ENCODE measurements at regions not wholly inside any gene's neighbourhood (a gene's known extent, or its start where the extent isn't known, plus 50 kb on each side); places are given as distances from the start of the nearest gene placed in this dataset.

- no peaks in the 10 kb centered on the region for H3K27me3 ChIP-seq (ENCODE audit: control insufficient read depth in 1 of 2, insufficient read depth in 2 of 2, low read length in 2 of 2)
- no peaks in the 10 kb centered on the region for H3K36me3 ChIP-seq (ENCODE audit: control insufficient read depth in 2 of 2, insufficient read depth in 2 of 2, low read length in 1 of 2)
- H3K27ac ChIP-seq (ENCODE audit: low read depth in 2 of 2, low read length in 1 of 2), result no peak overlapping the region
- H3K4me1 ChIP-seq (ENCODE audit: control insufficient read depth in 2 of 2, insufficient read depth in 2 of 2, low read length in 1 of 2), result no peaks in the 10 kb centered on the region
- peaks cover 0 to 2% of the 10 kb centered on the region in 2 donors for H3K9me3 ChIP-seq (ENCODE audit: control insufficient read depth in 2 of 2, insufficient read depth in 1 of 2, low read depth in 1 of 2, low read length in 1 of 2)
- H3K4me3 ChIP-seq (ENCODE audit: low read depth in 1 of 2, low read length in 2 of 2), result no peak overlapping the region
- 84 to 85% methylated on average over 3 of the region's 3 CpGs for WGBS, 2 donors
These were observed 171.7 kb upstream of the TBX3 start for GRCh38 chr12:114855678-114856077.

GRCh38 chr12:114852976-114853529 lies 169.1 kb upstream of the TBX3 start:
- H3K27ac ChIP-seq (ENCODE audit: low read depth in 2 of 2, low read length in 1 of 2), result no peak overlapping the region
- H3K4me3 ChIP-seq (ENCODE audit: low read depth in 1 of 2, low read length in 2 of 2), result no peak overlapping the region
- 69 to 72% methylated on average over 10 of the region's 10 CpGs for WGBS, 2 donors

GRCh38 chr12:114851981-114852380 lies 168.0 kb upstream of the TBX3 start:
- no peaks in the 10 kb centered on the region for H3K4me1 ChIP-seq (ENCODE audit: control insufficient read depth in 2 of 2, insufficient read depth in 2 of 2, low read length in 1 of 2)
- no peaks in the 10 kb centered on the region for H3K27me3 ChIP-seq (ENCODE audit: control insufficient read depth in 1 of 2, insufficient read depth in 2 of 2, low read length in 2 of 2)
- no peak overlapping the region for H3K4me3 ChIP-seq (ENCODE audit: low read depth in 1 of 2, low read length in 2 of 2)
- no peaks in the 10 kb centered on the region for H3K36me3 ChIP-seq (ENCODE audit: control insufficient read depth in 2 of 2, insufficient read depth in 2 of 2, low read length in 1 of 2)
- 74 to 84% methylated on average over 7 of the region's 7 CpGs for WGBS, 2 donors
- H3K27ac ChIP-seq (ENCODE audit: low read depth in 2 of 2, low read length in 1 of 2), result no peak overlapping the region
- H3K9me3 ChIP-seq (ENCODE audit: control insufficient read depth in 2 of 2, insufficient read depth in 1 of 2, low read depth in 1 of 2, low read length in 1 of 2), result peaks cover 0 to 2% of the 10 kb centered on the region in 2 donors

More at GRCh38 chr12:114852976-114853529, 169.1 kb upstream of the TBX3 start:
- no peaks in the 10 kb centered on the region for H3K4me1 ChIP-seq (ENCODE audit: control insufficient read depth in 2 of 2, insufficient read depth in 2 of 2, low read length in 1 of 2)
- no peaks in the 10 kb centered on the region for H3K36me3 ChIP-seq (ENCODE audit: control insufficient read depth in 2 of 2, insufficient read depth in 2 of 2, low read length in 1 of 2)
- H3K27me3 ChIP-seq (ENCODE audit: control insufficient read depth in 1 of 2, insufficient read depth in 2 of 2, low read length in 2 of 2), result no peaks in the 10 kb centered on the region
- peaks cover 0 to 2% of the 10 kb centered on the region in 2 donors for H3K9me3 ChIP-seq (ENCODE audit: control insufficient read depth in 2 of 2, insufficient read depth in 1 of 2, low read depth in 1 of 2, low read length in 1 of 2)

- H3K27me3 ChIP-seq (ENCODE audit: control insufficient read depth in 1 of 2, insufficient read depth in 2 of 2, low read length in 2 of 2), result no peaks in the 10 kb centered on the region
- no peaks in the 10 kb centered on the region for H3K4me1 ChIP-seq (ENCODE audit: control insufficient read depth in 2 of 2, insufficient read depth in 2 of 2, low read length in 1 of 2)
- H3K4me3 ChIP-seq (ENCODE audit: low read depth in 1 of 2, low read length in 2 of 2), result no peak overlapping the region
- no peak overlapping the region for H3K27ac ChIP-seq (ENCODE audit: low read depth in 2 of 2, low read length in 1 of 2)
- no peaks in the 10 kb centered on the region for H3K36me3 ChIP-seq (ENCODE audit: control insufficient read depth in 2 of 2, insufficient read depth in 2 of 2, low read length in 1 of 2)
- 81 to 85% methylated on average over 7 of the region's 7 CpGs for WGBS, 2 donors
- peaks cover 0 to 2% of the 10 kb centered on the region in 2 donors for H3K9me3 ChIP-seq (ENCODE audit: control insufficient read depth in 2 of 2, insufficient read depth in 1 of 2, low read depth in 1 of 2, low read length in 1 of 2)
These were observed 166.8 kb upstream of the TBX3 start for GRCh38 chr12:114850661-114851275.

- Histone ChIP-seq H3K36me3 (ENCODE audit: control insufficient read depth in 2 of 2, insufficient read depth in 2 of 2, low read length in 1 of 2) (no peaks in the 10 kb centered on the region), H3K27ac (ENCODE audit: low read depth in 2 of 2, low read length in 1 of 2) (no peak overlapping the region), H3K4me1 (ENCODE audit: control insufficient read depth in 2 of 2, insufficient read depth in 2 of 2, low read length in 1 of 2) (no peaks in the 10 kb centered on the region), H3K4me3 (ENCODE audit: low read depth in 1 of 2, low read length in 2 of 2) (no peak overlapping the region), H3K27me3 (ENCODE audit: control insufficient read depth in 1 of 2, insufficient read depth in 2 of 2, low read length in 2 of 2) (no peaks in the 10 kb centered on the region), H3K9me3 (ENCODE audit: control insufficient read depth in 2 of 2, insufficient read depth in 1 of 2, low read depth in 1 of 2, low read length in 1 of 2) (no peaks in the 10 kb centered on the region)
- 74 to 78% methylated on average over 2 of the region's 2 CpGs for WGBS, 2 donors
These were observed 164.7 kb upstream of the TBX3 start for GRCh38 chr12:114848666-114849065.

- H3K27ac ChIP-seq (ENCODE audit: low read depth in 2 of 2, low read length in 1 of 2), result no peak overlapping the region
- 78 to 79% methylated on average over 11 of the region's 11 CpGs for WGBS, 2 donors
- no peaks in the 10 kb centered on the region for H3K36me3 ChIP-seq (ENCODE audit: control insufficient read depth in 2 of 2, insufficient read depth in 2 of 2, low read length in 1 of 2)
- no peaks in the 10 kb centered on the region for H3K9me3 ChIP-seq (ENCODE audit: control insufficient read depth in 2 of 2, insufficient read depth in 1 of 2, low read depth in 1 of 2, low read length in 1 of 2)
- no peak overlapping the region for H3K4me3 ChIP-seq (ENCODE audit: low read depth in 1 of 2, low read length in 2 of 2)
- H3K27me3 ChIP-seq (ENCODE audit: control insufficient read depth in 1 of 2, insufficient read depth in 2 of 2, low read length in 2 of 2), result no peaks in the 10 kb centered on the region
- H3K4me1 ChIP-seq (ENCODE audit: control insufficient read depth in 2 of 2, insufficient read depth in 2 of 2, low read length in 1 of 2), result no peaks in the 10 kb centered on the region
These were observed 163.6 kb upstream of the TBX3 start for GRCh38 chr12:114847441-114848035.

- H3K9me3 ChIP-seq (ENCODE audit: control insufficient read depth in 2 of 2, insufficient read depth in 1 of 2, low read depth in 1 of 2, low read length in 1 of 2), result no peaks in the 10 kb centered on the region
- no peak overlapping the region for H3K27ac ChIP-seq (ENCODE audit: low read depth in 2 of 2, low read length in 1 of 2)
- no peak overlapping the region for H3K4me3 ChIP-seq (ENCODE audit: low read depth in 1 of 2, low read length in 2 of 2)
- no peaks in the 10 kb centered on the region for H3K27me3 ChIP-seq (ENCODE audit: control insufficient read depth in 1 of 2, insufficient read depth in 2 of 2, low read length in 2 of 2)
- H3K4me1 ChIP-seq (ENCODE audit: control insufficient read depth in 2 of 2, insufficient read depth in 2 of 2, low read length in 1 of 2), result no peaks in the 10 kb centered on the region
- 66 to 75% methylated on average over 8 of the region's 8 CpGs for WGBS, 2 donors
- no peaks in the 10 kb centered on the region for H3K36me3 ChIP-seq (ENCODE audit: control insufficient read depth in 2 of 2, insufficient read depth in 2 of 2, low read length in 1 of 2)
These were observed 162.8 kb upstream of the TBX3 start for GRCh38 chr12:114846771-114847170.

GRCh38 chr12:114841557-114842251 lies 157.7 kb upstream of the TBX3 start:
- H3K9me3 ChIP-seq (ENCODE audit: control insufficient read depth in 2 of 2, insufficient read depth in 1 of 2, low read depth in 1 of 2, low read length in 1 of 2), result no peaks in the 10 kb centered on the region
- H3K4me1 ChIP-seq (ENCODE audit: control insufficient read depth in 2 of 2, insufficient read depth in 2 of 2, low read length in 1 of 2), result no peaks in the 10 kb centered on the region
- H3K4me3 ChIP-seq (ENCODE audit: low read depth in 1 of 2, low read length in 2 of 2), result no peak overlapping the region
- no peak overlapping the region for H3K27ac ChIP-seq (ENCODE audit: low read depth in 2 of 2, low read length in 1 of 2)
- 57 to 63% methylated on average over 5 of the region's 5 CpGs for WGBS, 2 donors
- H3K27me3 ChIP-seq (ENCODE audit: control insufficient read depth in 1 of 2, insufficient read depth in 2 of 2, low read length in 2 of 2), result no peaks in the 10 kb centered on the region
- H3K36me3 ChIP-seq (ENCODE audit: control insufficient read depth in 2 of 2, insufficient read depth in 2 of 2, low read length in 1 of 2), result no peaks in the 10 kb centered on the region

- 82 to 87% methylated on average over 9 of the region's 9 CpGs for WGBS, 2 donors
- no peaks in the 10 kb centered on the region for H3K36me3 ChIP-seq (ENCODE audit: control insufficient read depth in 2 of 2, insufficient read depth in 2 of 2, low read length in 1 of 2)
- no peaks in the 10 kb centered on the region for H3K4me1 ChIP-seq (ENCODE audit: control insufficient read depth in 2 of 2, insufficient read depth in 2 of 2, low read length in 1 of 2)
- no peaks in the 10 kb centered on the region for H3K27me3 ChIP-seq (ENCODE audit: control insufficient read depth in 1 of 2, insufficient read depth in 2 of 2, low read length in 2 of 2)
- no peak overlapping the region for H3K27ac ChIP-seq (ENCODE audit: low read depth in 2 of 2, low read length in 1 of 2)
- H3K4me3 ChIP-seq (ENCODE audit: low read depth in 1 of 2, low read length in 2 of 2), result no peak overlapping the region
- H3K9me3 ChIP-seq (ENCODE audit: control insufficient read depth in 2 of 2, insufficient read depth in 1 of 2, low read depth in 1 of 2, low read length in 1 of 2), result no peaks in the 10 kb centered on the region
These were observed 154.5 kb upstream of the TBX3 start for GRCh38 chr12:114838480-114838879.
